Right renal pelvis (tissue), 4 donors: ENCODE measurements at regions not wholly inside any gene's neighbourhood (a gene's known extent, or its start where the extent isn't known, plus 50 kb on each side); places are given as distances from the start of the nearest gene placed in this dataset.

Experiments
- DNase-seq, 4 donors: peaks; one replicate each; pipeline ENCODE4 v3.0.0-alpha.2; 2013; ENCODE audit warnings: low read depth in 4 of 4, low spot score in 3 of 4, missing footprints in 1 of 4

GRCh38 chr21:20652846-20653245 is 345.4 kb upstream of the NCAM2 start:
- no peak for DNase-seq

GRCh38 chr21:20661246-20661645 is 337.0 kb upstream of the NCAM2 start:
- no peak for DNase-seq

- no peak for DNase-seq
These were observed 336.3 kb upstream of the NCAM2 start for GRCh38 chr21:20661745-20662422.

- no peak for DNase-seq
These were observed 335.7 kb upstream of the NCAM2 start for GRCh38 chr21:20662514-20662913.

GRCh38 chr21:20667931-20668330 is 330.3 kb upstream of the NCAM2 start:
- DNase-seq, result no peak

GRCh38 chr21:20685475-20685874 is 312.7 kb upstream of the NCAM2 start:
- no peak for DNase-seq

GRCh38 chr21:20698585-20698984 is 299.6 kb upstream of the NCAM2 start:
- no peak for DNase-seq

- no peak for DNase-seq
These were observed 297.0 kb upstream of the NCAM2 start for GRCh38 chr21:20701235-20701634.

- DNase-seq, result no peak
These were observed 295.0 kb upstream of the NCAM2 start for GRCh38 chr21:20703112-20703767.

- no peak for DNase-seq
These were observed 277.6 kb upstream of the NCAM2 start for GRCh38 chr21:20720623-20721022.

- DNase-seq, result no peak
These were observed 277.1 kb upstream of the NCAM2 start for GRCh38 chr21:20721151-20721550.

GRCh38 chr21:20728691-20729090 is 269.5 kb upstream of the NCAM2 start:
- no peak for DNase-seq

GRCh38 chr21:20729376-20729775 is 268.8 kb upstream of the NCAM2 start:
- DNase-seq, result no peak

- DNase-seq, result no peak
These were observed 267.8 kb upstream of the NCAM2 start for GRCh38 chr21:20730441-20730840.

GRCh38 chr21:20735257-20735656 is 263.0 kb upstream of the NCAM2 start:
- no peak for DNase-seq

- DNase-seq, result no peak
These were observed 260.8 kb upstream of the NCAM2 start for GRCh38 chr21:20737227-20737913.

GRCh38 chr21:20739421-20739820 is 258.8 kb upstream of the NCAM2 start:
- no peak for DNase-seq

GRCh38 chr21:20741445-20741844 is 256.8 kb upstream of the NCAM2 start:
- no peak for DNase-seq

- DNase-seq, result no peak
These were observed 238.0 kb upstream of the NCAM2 start for GRCh38 chr21:20760221-20760620.

GRCh38 chr21:20774737-20775136 is 223.5 kb upstream of the NCAM2 start:
- DNase-seq, result no peak

- no peak for DNase-seq
These were observed 218.9 kb upstream of the NCAM2 start for GRCh38 chr21:20779321-20779720.

- no peak for DNase-seq
These were observed 214.6 kb upstream of the NCAM2 start for GRCh38 chr21:20783611-20784010.
